GM12891 (cell line): ENCODE measurements at regions not wholly inside any gene's neighbourhood (a gene's known extent, or its start where the extent isn't known, plus 50 kb on each side); places are given as distances from the start of the nearest gene placed in this dataset.

ENCODE experiments used
- DNase-seq: peaks from one replicate; pipeline ENCODE4 v3.0.0; 2011; ENCODE audit warnings: low spot score; ENCODE audit not compliant: insufficient read length
- FAIRE-seq: peaks from 2 replicates; lab custom pipeline; 2011; peaks lifted over from hg19 to GRCh38; lab: Jason Lieb, UNC
- PAX5 ChIP-seq: IDR thresholded peaks from 2 replicates; pipeline ENCODE4 v1.6.1; 2011; ENCODE audit warnings: low read length, moderate library complexity, mild to moderate bottlenecking; ENCODE audit not compliant: insufficient read depth, severe bottlenecking
- POLR2A ChIP-seq: IDR thresholded peaks from 2 replicates; pipeline ENCODE4 v1.6.1; 2011; ENCODE audit warnings: low read depth, low read length, control low read depth
- POLR2AphosphoS5 ChIP-seq: IDR thresholded peaks from 2 replicates; pipeline ENCODE4 v1.6.1; 2011; ENCODE audit warnings: low read depth, low read length, control low read depth
- POU2F2 ChIP-seq: IDR thresholded peaks from 2 replicates; pipeline ENCODE4 v1.6.1; 2011; ENCODE audit warnings: low read depth, mild to moderate bottlenecking, control low read depth, low read length, moderate library complexity
- SPI1 ChIP-seq: IDR thresholded peaks from 2 replicates; pipeline ENCODE4 v1.6.1; 2011; ENCODE audit warnings: low read depth, low read length, control low read depth
- TAF1 ChIP-seq: IDR thresholded peaks from 2 replicates; pipeline ENCODE4 v1.6.1; 2011; ENCODE audit warnings: low read depth, low read length, control low read depth

- DNase-seq (no peak), FAIRE-seq (no peak)
- TF ChIP-seq PAX5 = no peak
- no peak for TF ChIP-seq TAF1
- no peak for TF ChIP-seq SPI1
- TF ChIP-seq POLR2AphosphoS5 = no peak
- TF ChIP-seq POLR2A = no peak
- TF ChIP-seq POU2F2 = no peak
Observed at GRCh38 chr3:118781232-118781631, 253.4 kb downstream of the IGSF11 start.

- no peak for TF ChIP-seq POU2F2
- no peak for TF ChIP-seq POLR2AphosphoS5
- no peak for TF ChIP-seq TAF1
- TF ChIP-seq PAX5 = no peak
- TF ChIP-seq SPI1 = no peak
- TF ChIP-seq POLR2A = no peak
- DNase-seq (no peak), FAIRE-seq (no peak)
Observed at GRCh38 chr3:118781839-118782238, 252.8 kb downstream of the IGSF11 start.

GRCh38 chr3:118782755-118783202, 251.9 kb downstream of the IGSF11 start:
- DNase-seq = peak; percentile 17
- peak; percentile 74 for FAIRE-seq
- TF ChIP-seq PAX5 = no peak
- TF ChIP-seq SPI1 = peak; percentile 73
- TF ChIP-seq POLR2A = no peak
- TF ChIP-seq POLR2AphosphoS5 = no peak

GRCh38 chr3:118785415-118785814, 249.2 kb downstream of the IGSF11 start:
- FAIRE-seq (no peak), DNase-seq (no peak)

GRCh38 chr3:118791246-118791645, 243.4 kb downstream of the IGSF11 start:
- no peak for TF ChIP-seq TAF1
- TF ChIP-seq POLR2A = no peak
- no peak for TF ChIP-seq PAX5
- no peak for TF ChIP-seq POLR2AphosphoS5
- no peak for TF ChIP-seq POU2F2
- TF ChIP-seq SPI1 = no peak
- FAIRE-seq (no peak), DNase-seq (no peak)

More at GRCh38 chr3:118785415-118785814, 249.2 kb downstream of the IGSF11 start:
- no peak for TF ChIP-seq POLR2A
- no peak for TF ChIP-seq TAF1
- no peak for TF ChIP-seq POU2F2
- TF ChIP-seq SPI1 = no peak
- no peak for TF ChIP-seq POLR2AphosphoS5
- TF ChIP-seq PAX5 = no peak

- FAIRE-seq = no peak
- DNase-seq = no peak
- TF ChIP-seq POLR2A (no peak), SPI1 (no peak), TAF1 (no peak), POLR2AphosphoS5 (no peak), POU2F2 (no peak), PAX5 (no peak)
Observed at GRCh38 chr3:118792191-118792590, 242.5 kb downstream of the IGSF11 start.

- DNase-seq (no peak), FAIRE-seq (no peak)
- TF ChIP-seq TAF1 (no peak), SPI1 (no peak), POLR2A (no peak)
Observed at GRCh38 chr3:118793176-118793575, 241.5 kb downstream of the IGSF11 start.

- TF ChIP-seq POU2F2 = no peak
- DNase-seq (no peak), FAIRE-seq (no peak)
Observed at GRCh38 chr3:118799303-118799702, 235.3 kb downstream of the IGSF11 start.

GRCh38 chr3:118801899-118802298, 232.7 kb downstream of the IGSF11 start:
- TF ChIP-seq POLR2AphosphoS5 (no peak), PAX5 (no peak), POU2F2 (no peak), POLR2A (no peak), SPI1 (no peak), TAF1 (no peak)
- FAIRE-seq (peak; percentile 40), DNase-seq (no peak)

GRCh38 chr3:118802325-118803095, 232.1 kb downstream of the IGSF11 start:
- no peak for FAIRE-seq
- TF ChIP-seq POU2F2 (no peak), POLR2AphosphoS5 (no peak), PAX5 (no peak), TAF1 (no peak), POLR2A (no peak), SPI1 (no peak)
- DNase-seq = no peak
